HG02798 (cell line): ENCODE measurements at regions not wholly inside any gene's neighbourhood (a gene's known extent, or its start where the extent isn't known, plus 50 kb on each side); places are given as distances from the start of the nearest gene placed in this dataset.

ENCODE experiments used
- ATAC-seq: cut with Tn5 transposase; IDR thresholded peaks from one replicate; pipeline ENCODE4 v1.9.1; 2021; ENCODE audit warnings: mild to moderate bottlenecking; ENCODE audit not compliant: unreplicated experiment, poor library complexity

- no peak for ATAC-seq
These were observed 163.5 kb downstream of the PWWP3B start for GRCh38 chrX:106331606-106332005.

GRCh38 chrX:106341823-106342222, 173.7 kb downstream of the PWWP3B start:
- ATAC-seq = no peak

- no peak for ATAC-seq
These were observed 188.5 kb downstream of the PWWP3B start for GRCh38 chrX:106356580-106356979.

GRCh38 chrX:106363214-106363613, 195.1 kb downstream of the PWWP3B start:
- ATAC-seq = no peak

GRCh38 chrX:106378616-106379015, 210.5 kb downstream of the PWWP3B start:
- peak; percentile 65 for ATAC-seq

- no peak for ATAC-seq
These were observed 220.4 kb upstream of the RADX start for GRCh38 chrX:106391284-106391911.

GRCh38 chrX:106392346-106392745, 219.4 kb upstream of the RADX start:
- no peak for ATAC-seq

- no peak for ATAC-seq
These were observed 213.8 kb upstream of the RADX start for GRCh38 chrX:106397788-106398538.

- no peak for ATAC-seq
These were observed 209.7 kb upstream of the RADX start for GRCh38 chrX:106401965-106402559.

GRCh38 chrX:106404512-106404911, 207.3 kb upstream of the RADX start:
- ATAC-seq = no peak

- ATAC-seq = peak; percentile 81
These were observed 196.4 kb upstream of the RADX start for GRCh38 chrX:106415276-106415895.

GRCh38 chrX:106436691-106437090, 175.1 kb upstream of the RADX start:
- no peak for ATAC-seq

- ATAC-seq = no peak
These were observed 174.4 kb upstream of the RADX start for GRCh38 chrX:106437407-106437806.

- no peak for ATAC-seq
These were observed 161.4 kb upstream of the RADX start for GRCh38 chrX:106450405-106450804.

- ATAC-seq = no peak
These were observed 159.8 kb upstream of the RADX start for GRCh38 chrX:106451933-106452332.

- ATAC-seq = no peak
These were observed 156.8 kb upstream of the RADX start for GRCh38 chrX:106454991-106455390.

GRCh38 chrX:106457802-106458201, 154.0 kb upstream of the RADX start:
- no peak for ATAC-seq

GRCh38 chrX:106467422-106467821, 144.4 kb upstream of the RADX start:
- ATAC-seq = no peak

GRCh38 chrX:106467943-106468342, 143.8 kb upstream of the RADX start:
- no peak for ATAC-seq

- ATAC-seq = no peak
These were observed 143.3 kb upstream of the RADX start for GRCh38 chrX:106468433-106468832.

GRCh38 chrX:106479920-106480319, 131.9 kb upstream of the RADX start:
- no peak for ATAC-seq
